Neural progenitor cell (in vitro differentiated cells): ENCODE measurements at regions not wholly inside any gene's neighbourhood (a gene's known extent, or its start where the extent isn't known, plus 50 kb on each side); places are given as distances from the start of the nearest gene placed in this dataset.

ENCODE experiments used
- DNase-seq: peaks from one replicate; pipeline ENCODE4 v3.0.0-alpha.2; 2016; ENCODE audit warnings: low spot score
- H2AFZ ChIP-seq: fragments of 200-600 bp; sonication (generic); replicated peaks from 2 replicates; pipeline ENCODE4 v1.6.1; 2016; ENCODE audit warnings: antibody characterized with exemption
- H3F3A ChIP-seq: fragments of 200-600 bp; sonication (generic); 2 replicates; pipeline ENCODE4 v1.6.1; 2016; ENCODE audit warnings: antibody characterized with exemption, low read depth
- H3K27ac ChIP-seq: fragments of 200-600 bp; sonication (generic); 2 replicates; pipeline ENCODE4 v1.5.1; 2016; ENCODE audit warnings: mild to moderate bottlenecking
- H3K27me3 ChIP-seq: fragments of 200-600 bp; sonication (generic); 2 replicates; pipeline ENCODE4 v1.6.1; 2016; ENCODE audit warnings: mild to moderate bottlenecking, moderate library complexity
- H3K36me3 ChIP-seq: fragments of 200-600 bp; sonication (generic); 2 replicates; pipeline ENCODE4 v1.5.1; 2016
- H3K4me1 ChIP-seq: fragments of 200-600 bp; sonication (generic); 2 replicates; pipeline ENCODE4 v1.6.1; 2016; ENCODE audit warnings: mixed run types
- H3K4me2 ChIP-seq: fragments of 200-600 bp; sonication (generic); 2 replicates; pipeline ENCODE4 v1.6.1; 2016
- H3K4me3 ChIP-seq: fragments of 200-600 bp; sonication (generic); 2 replicates; pipeline ENCODE4 v1.5.1; 2016
- H3K79me2 ChIP-seq: fragments of 200-600 bp; sonication (generic); 2 replicates; pipeline ENCODE4 v1.6.1; 2016; ENCODE audit warnings: low read depth
- H3K9ac ChIP-seq: fragments of 200-600 bp; sonication (generic); 2 replicates; pipeline ENCODE4 v1.6.1; 2016
- H3K9me3 ChIP-seq: fragments of 200-600 bp; sonication (generic); 2 replicates; pipeline ENCODE4 v1.5.1; 2016; ENCODE audit warnings: low read depth
- H4K20me1 ChIP-seq: fragments of 200-600 bp; sonication (generic); 2 replicates; pipeline ENCODE4 v1.6.1; 2016; ENCODE audit warnings: low read depth
- H3K27ac Mint-ChIP-seq: 3 replicates; pipeline ENCODE4 v1.8.0; 2021; ENCODE audit warnings: mixed read lengths
- H3K27me3 Mint-ChIP-seq: 2 replicates; pipeline ENCODE4 v1.8.0; 2022; ENCODE audit warnings: low read depth, mild to moderate bottlenecking, inconsistent platforms, moderate library complexity, mixed read lengths; ENCODE audit not compliant: insufficient read depth
- H3K36me3 Mint-ChIP-seq: 3 replicates; pipeline ENCODE4 v1.8.0; 2021; ENCODE audit warnings: mixed read lengths
- H3K4me1 Mint-ChIP-seq: 3 replicates; pipeline ENCODE4 v1.8.0; 2021; ENCODE audit warnings: mixed read lengths
- H3K4me3 Mint-ChIP-seq: 3 replicates; pipeline ENCODE4 v1.8.0; 2021; ENCODE audit warnings: mild to moderate bottlenecking, moderate library complexity, mixed read lengths
- H3K9me3 Mint-ChIP-seq: 3 replicates; pipeline ENCODE4 v1.8.0; 2020; ENCODE audit warnings: mixed read lengths
- EZH2 ChIP-seq: fragments of 200-600 bp; sonication (generic); IDR thresholded peaks from 2 replicates; pipeline ENCODE4 v1.6.1; 2017; ENCODE audit warnings: antibody characterized with exemption, mild to moderate bottlenecking, moderate library complexity
- EZH2phosphoT487 ChIP-seq: fragments of 200-600 bp; sonication (generic); IDR thresholded peaks from 2 replicates; pipeline ENCODE4 v1.6.1; 2017; ENCODE audit warnings: antibody characterized with exemption
- TF ChIP-seq, protein P1 (sequence below): fragments of 200-600 bp; sonication (generic); IDR thresholded peaks from 2 replicates; pipeline ENCODE4 v1.5.1; 2017; ENCODE audit warnings: antibody characterized with exemption, mild to moderate bottlenecking

DNA sequence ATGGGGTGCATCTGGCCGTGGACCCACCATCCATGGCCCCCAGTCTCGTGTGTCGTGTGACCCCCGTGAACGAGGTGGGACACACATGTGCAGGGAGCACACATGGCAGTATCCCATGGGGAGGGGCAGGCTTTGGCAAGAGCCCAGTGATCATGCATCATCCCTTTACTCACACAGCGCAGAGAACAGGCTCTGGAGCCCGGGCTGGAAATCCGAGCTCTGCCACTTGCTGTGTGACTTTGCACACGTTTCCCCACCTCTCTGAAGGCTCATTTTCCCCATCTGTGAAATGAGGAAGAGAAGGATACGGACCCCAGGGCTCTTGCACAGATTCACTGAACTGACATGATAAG is 119.9 kb downstream of the PHETA1 start:
- H3K27ac Mint-ChIP-seq: no peak overlapping the region
- H3K4me2 ChIP-seq: no peak overlapping the region
- peaks cover 7% of the 10 kb centered on the region for H3K9me3 Mint-ChIP-seq
- peaks cover 6% of the 10 kb centered on the region for H3K36me3 Mint-ChIP-seq
- H4K20me1 ChIP-seq: no peaks in the 10 kb centered on the region
- H3K27me3 Mint-ChIP-seq: peaks cover 4% of the 10 kb centered on the region
- H3F3A ChIP-seq: no peaks in the 10 kb centered on the region
- no peaks in the 10 kb centered on the region for H3K36me3 ChIP-seq
- peaks cover 18% of the 10 kb centered on the region for H3K4me1 ChIP-seq
- H3K9me3 ChIP-seq: no peaks in the 10 kb centered on the region
- H3K27me3 ChIP-seq: no peaks in the 10 kb centered on the region
- TF ChIP-seq EZH2 (no peak), EZH2phosphoT487 (no peak)
- TF ChIP-seq, protein P1, sequence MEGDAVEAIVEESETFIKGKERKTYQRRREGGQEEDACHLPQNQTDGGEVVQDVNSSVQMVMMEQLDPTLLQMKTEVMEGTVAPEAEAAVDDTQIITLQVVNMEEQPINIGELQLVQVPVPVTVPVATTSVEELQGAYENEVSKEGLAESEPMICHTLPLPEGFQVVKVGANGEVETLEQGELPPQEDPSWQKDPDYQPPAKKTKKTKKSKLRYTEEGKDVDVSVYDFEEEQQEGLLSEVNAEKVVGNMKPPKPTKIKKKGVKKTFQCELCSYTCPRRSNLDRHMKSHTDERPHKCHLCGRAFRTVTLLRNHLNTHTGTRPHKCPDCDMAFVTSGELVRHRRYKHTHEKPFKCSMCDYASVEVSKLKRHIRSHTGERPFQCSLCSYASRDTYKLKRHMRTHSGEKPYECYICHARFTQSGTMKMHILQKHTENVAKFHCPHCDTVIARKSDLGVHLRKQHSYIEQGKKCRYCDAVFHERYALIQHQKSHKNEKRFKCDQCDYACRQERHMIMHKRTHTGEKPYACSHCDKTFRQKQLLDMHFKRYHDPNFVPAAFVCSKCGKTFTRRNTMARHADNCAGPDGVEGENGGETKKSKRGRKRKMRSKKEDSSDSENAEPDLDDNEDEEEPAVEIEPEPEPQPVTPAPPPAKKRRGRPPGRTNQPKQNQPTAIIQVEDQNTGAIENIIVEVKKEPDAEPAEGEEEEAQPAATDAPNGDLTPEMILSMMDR: no peak
- peaks cover 31% of the 10 kb centered on the region for H3K4me1 Mint-ChIP-seq
- no peak overlapping the region for H3K9ac ChIP-seq
- no peak overlapping the region for H3K4me3 Mint-ChIP-seq
- H3K4me3 ChIP-seq: no peak overlapping the region
- DNase-seq: no peak
- no peak overlapping the region for H3K27ac ChIP-seq
- no peaks in the 10 kb centered on the region for H3K79me2 ChIP-seq
- H2AFZ ChIP-seq: no peak overlapping the region

DNA sequence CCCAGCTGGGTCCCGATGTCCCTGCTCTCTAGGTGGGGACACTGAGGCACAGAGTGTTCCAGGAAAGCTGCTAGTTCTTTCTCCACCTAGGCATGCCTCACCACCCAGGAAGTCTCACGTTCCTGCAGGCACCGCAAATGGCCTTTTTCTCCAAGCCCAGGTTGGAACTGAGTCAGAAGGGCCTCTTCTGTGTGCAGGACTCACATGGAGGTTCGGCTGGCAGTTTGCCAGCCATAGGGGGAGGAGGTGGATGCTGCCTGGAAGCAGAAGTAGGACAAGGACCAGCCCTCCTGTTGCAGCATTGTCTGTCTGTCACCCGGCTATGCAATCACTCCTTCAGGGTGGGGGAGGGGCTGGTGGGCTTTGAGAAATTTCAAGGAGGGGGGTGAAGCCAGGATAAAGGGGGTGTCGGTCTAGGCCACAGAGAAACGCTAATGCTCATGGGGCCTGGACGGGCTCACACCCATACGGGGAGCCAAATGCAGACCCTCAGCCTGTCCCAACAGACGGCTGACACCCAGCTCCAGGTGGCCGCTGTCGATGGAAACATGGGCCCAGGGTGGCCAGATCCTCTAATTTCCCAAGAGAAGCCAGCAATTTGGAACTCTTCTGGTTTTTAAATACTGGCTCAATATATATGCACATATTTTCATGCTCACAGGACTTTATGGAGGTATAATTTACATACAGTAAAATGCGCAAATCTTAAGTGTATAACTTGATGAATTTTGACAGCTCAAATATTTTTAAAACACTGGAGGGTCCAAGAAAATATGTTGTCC is 120.5 kb downstream of the PHETA1 start:
- TF ChIP-seq, protein P1: no peak
- TF ChIP-seq EZH2phosphoT487: no peak
- no peak for TF ChIP-seq EZH2
- no peaks in the 10 kb centered on the region for H3K36me3 ChIP-seq
- H3K4me2 ChIP-seq: no peak overlapping the region
- no peak overlapping the region for H3K4me3 Mint-ChIP-seq
- H3K27me3 ChIP-seq: no peaks in the 10 kb centered on the region
- no peak overlapping the region for H3K9ac ChIP-seq
- H3F3A ChIP-seq: no peaks in the 10 kb centered on the region
- H3K27ac ChIP-seq: no peak overlapping the region
- H3K4me1 Mint-ChIP-seq: peaks cover 31% of the 10 kb centered on the region
- no peaks in the 10 kb centered on the region for H4K20me1 ChIP-seq
- H3K4me1 ChIP-seq: peaks cover 18% of the 10 kb centered on the region
- peaks cover 4% of the 10 kb centered on the region for H3K27me3 Mint-ChIP-seq
- H3K9me3 Mint-ChIP-seq: peaks cover 7% of the 10 kb centered on the region
- H3K79me2 ChIP-seq: no peaks in the 10 kb centered on the region
- H3K9me3 ChIP-seq: no peaks in the 10 kb centered on the region
- H3K27ac Mint-ChIP-seq: peak overlapping the region; percentile 25
- no peak overlapping the region for H2AFZ ChIP-seq
- peaks cover 6% of the 10 kb centered on the region for H3K36me3 Mint-ChIP-seq
- no peak overlapping the region for H3K4me3 ChIP-seq
- no peak for DNase-seq

- peaks cover 7% of the 10 kb centered on the region for H3K9me3 Mint-ChIP-seq
- DNase-seq: no peak
- Histone ChIP-seq H4K20me1 (no peaks in the 10 kb centered on the region), H3K27ac (no peak overlapping the region), H2AFZ (no peak overlapping the region), H3K79me2 (no peaks in the 10 kb centered on the region), H3K27me3 (no peaks in the 10 kb centered on the region), H3K36me3 (no peaks in the 10 kb centered on the region), H3K4me3 (no peak overlapping the region), H3K4me2 (no peak overlapping the region), H3K9ac (no peak overlapping the region), H3F3A (no peaks in the 10 kb centered on the region), H3K4me1 (peaks cover 18% of the 10 kb centered on the region), H3K9me3 (no peaks in the 10 kb centered on the region)
- no peak overlapping the region for H3K27ac Mint-ChIP-seq
- H3K36me3 Mint-ChIP-seq: peaks cover 6% of the 10 kb centered on the region
- no peak overlapping the region for H3K4me3 Mint-ChIP-seq
- TF ChIP-seq EZH2phosphoT487 (no peak), EZH2 (no peak)
- TF ChIP-seq, protein P1: no peak
- H3K4me1 Mint-ChIP-seq: peaks cover 31% of the 10 kb centered on the region
- peaks cover 4% of the 10 kb centered on the region for H3K27me3 Mint-ChIP-seq
Measured at GRCh38 chr12:111247083-111247783, 121.7 kb downstream of the PHETA1 start.
